GM12892 (cell line): ENCODE measurements at regions not wholly inside any gene's neighbourhood (a gene's known extent, or its start where the extent isn't known, plus 50 kb on each side); places are given as distances from the start of the nearest gene placed in this dataset.

ENCODE experiments used
- POLR2A ChIP-seq: IDR thresholded peaks from 2 replicates; pipeline ENCODE4 v1.6.1; 2011; ENCODE audit warnings: low read depth, low read length, control low read depth
- POLR2AphosphoS5 ChIP-seq: IDR thresholded peaks from 2 replicates; pipeline ENCODE4 v1.6.1; 2011; ENCODE audit warnings: low read depth, low read length, control low read depth
- TAF1 ChIP-seq: IDR thresholded peaks from 2 replicates; pipeline ENCODE4 v1.6.1; 2011; ENCODE audit warnings: low read depth, mild to moderate bottlenecking, control low read depth, low read length, borderline replicate concordance

DNA sequence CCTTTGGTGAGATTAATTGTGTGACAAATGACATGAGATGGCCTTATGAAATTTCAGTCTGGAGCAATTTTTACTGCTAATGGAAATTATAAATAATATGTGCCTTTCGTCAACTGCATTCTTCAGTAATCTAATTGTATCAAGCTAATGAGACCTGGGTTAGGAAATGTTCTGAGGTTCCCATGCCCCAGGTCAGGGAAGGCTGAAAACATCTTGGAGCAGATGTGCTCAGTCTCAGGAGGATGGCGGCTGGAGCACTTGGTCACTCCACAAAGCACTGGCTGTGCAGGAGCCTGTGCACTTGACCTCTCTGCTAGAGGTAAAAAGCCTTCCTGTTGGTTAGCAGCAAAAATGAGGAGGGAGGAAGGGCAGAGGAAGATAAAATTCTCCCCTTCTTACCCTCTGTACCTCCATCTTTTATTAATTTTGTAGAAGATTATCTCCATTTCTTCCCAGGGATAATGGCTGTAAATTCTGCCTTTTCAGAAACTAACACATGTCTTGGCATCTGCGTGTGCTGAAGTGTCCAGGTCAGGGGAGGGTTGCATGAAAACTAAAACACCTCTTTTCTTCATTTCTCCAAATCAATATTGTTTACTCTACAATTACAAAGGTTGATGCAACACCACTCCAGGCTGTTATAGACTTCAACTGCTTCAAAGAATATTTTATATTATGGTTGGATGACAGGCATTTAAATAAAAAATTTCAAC lies 1606.4 kb upstream of the ACVR2A start:
- TF ChIP-seq POLR2A: no peak
- TF ChIP-seq POLR2AphosphoS5: no peak
- no peak for TF ChIP-seq TAF1
